OCI-LY1 (cell line): ENCODE measurements at regions not wholly inside any gene's neighbourhood (a gene's known extent, or its start where the extent isn't known, plus 50 kb on each side); places are given as distances from the start of the nearest gene placed in this dataset.

Experiments used
- H2AFZ ChIP-seq: fragments of 200-600 bp; sonication (generic), shearing (Covaris generic); 2 replicates; pipeline ENCODE4 v1.6.0; 2014; ENCODE audit warnings: antibody characterized with exemption, mild to moderate bottlenecking, low read length
- H3F3A ChIP-seq: fragments of 200-600 bp; sonication (generic), shearing (Covaris generic); 2 replicates; pipeline ENCODE4 v1.6.0; 2014; ENCODE audit warnings: mild to moderate bottlenecking, antibody characterized with exemption, low read length, moderate library complexity; ENCODE audit not compliant: insufficient read depth
- H3K27ac ChIP-seq: fragments of 200-600 bp; sonication (generic); 2 replicates; pipeline ENCODE4 v1.5.1; 2014; ENCODE audit warnings: low read length, mixed run types, mild to moderate bottlenecking, low read depth; ENCODE audit not compliant: poor library complexity, severe bottlenecking
- H3K27me3 ChIP-seq: fragments of 200-600 bp; sonication (generic); 2 replicates; pipeline ENCODE4 v1.6.0; 2014; ENCODE audit warnings: antibody characterized with exemption, mild to moderate bottlenecking, low read length, moderate library complexity; ENCODE audit not compliant: insufficient read depth
- H3K36me3 ChIP-seq: fragments of 200-600 bp; sonication (generic); 2 replicates; pipeline ENCODE4 v1.6.1; 2014; ENCODE audit warnings: mild to moderate bottlenecking, antibody characterized with exemption, low read length, moderate library complexity, mixed read lengths; ENCODE audit not compliant: insufficient read depth
- H3K4me1 ChIP-seq: fragments of 200-600 bp; sonication (generic); 2 replicates; pipeline ENCODE4 v1.5.1; 2014; ENCODE audit warnings: mild to moderate bottlenecking, low read length, moderate library complexity; ENCODE audit not compliant: insufficient read depth, severe bottlenecking
- H3K4me2 ChIP-seq: fragments of 200-600 bp; sonication (generic), shearing (Covaris generic); 2 replicates; pipeline ENCODE4 v1.6.1; 2014; ENCODE audit warnings: low read length
- H3K4me3 ChIP-seq: fragments of 200-600 bp; sonication (generic); 2 replicates; pipeline ENCODE4 v1.5.1; 2014; ENCODE audit warnings: low read length, low read depth, mild to moderate bottlenecking, mixed read lengths; ENCODE audit not compliant: poor library complexity, severe bottlenecking
- H3K79me2 ChIP-seq: fragments of 200-600 bp; shearing (Covaris generic); 2 replicates; pipeline ENCODE4 v1.6.1; 2016; ENCODE audit warnings: mixed run types, low read length, mixed read lengths; ENCODE audit not compliant: insufficient read depth
- H3K9ac ChIP-seq: fragments of 200-600 bp; sonication (generic), shearing (Covaris generic); 2 replicates; pipeline ENCODE4 v1.6.1; 2014; ENCODE audit warnings: mild to moderate bottlenecking, low read length, mixed read lengths
- H3K9me2 ChIP-seq: fragments of 200-600 bp; sonication (generic), shearing (Covaris generic); 2 replicates; pipeline ENCODE4 v1.6.1; 2014; ENCODE audit warnings: low read depth, mild to moderate bottlenecking, low read length, mixed read lengths
- H3K9me3 ChIP-seq: fragments of 200-600 bp; shearing (Covaris generic); 2 replicates; pipeline ENCODE4 v1.6.1; 2014; ENCODE audit warnings: low read length, mixed read lengths
- H4K20me1 ChIP-seq: fragments of 200-600 bp; sonication (generic), shearing (Covaris generic); 2 replicates; pipeline ENCODE4 v1.6.0; 2016; ENCODE audit warnings: mild to moderate bottlenecking, low read length; ENCODE audit not compliant: insufficient read depth
- CTCF ChIP-seq: fragments of 200-600 bp; sonication (generic), shearing (Covaris generic); IDR thresholded peaks from 2 replicates; pipeline ENCODE4 v1.5.1; 2017; ENCODE audit warnings: mild to moderate bottlenecking, antibody characterized with exemption, low read length, moderate library complexity, mixed read lengths
- EZH2 ChIP-seq: fragments of 200-600 bp; sonication (generic), shearing (Covaris generic); IDR thresholded peaks from 2 replicates; pipeline ENCODE4 v1.8.0; 2017; ENCODE audit warnings: borderline replicate concordance, mixed run types, mild to moderate bottlenecking, antibody characterized with exemption, low read length, moderate library complexity, mixed read lengths

GRCh38 chr3:120516136-120516535 is 65.3 kb upstream of the FSTL1 start:
- H3K4me3 ChIP-seq = no peak overlapping the region
- no peaks in the 10 kb centered on the region for H3F3A ChIP-seq
- no peaks in the 10 kb centered on the region for H3K36me3 ChIP-seq
- TF ChIP-seq CTCF = no peak
- TF ChIP-seq EZH2 = no peak
- no peaks in the 10 kb centered on the region for H3K27me3 ChIP-seq
- no peak overlapping the region for H3K27ac ChIP-seq
- no peaks in the 10 kb centered on the region for H3K9me3 ChIP-seq
- H3K4me1 ChIP-seq = no peaks in the 10 kb centered on the region
- H2AFZ ChIP-seq = no peak overlapping the region
- no peaks in the 10 kb centered on the region for H3K79me2 ChIP-seq
- H3K9ac ChIP-seq = no peak overlapping the region
- no peak overlapping the region for H3K4me2 ChIP-seq
- no peaks in the 10 kb centered on the region for H3K9me2 ChIP-seq
- H4K20me1 ChIP-seq = no peaks in the 10 kb centered on the region

GRCh38 chr3:120512655-120513054 is 61.9 kb upstream of the FSTL1 start:
- no peaks in the 10 kb centered on the region for H3K4me1 ChIP-seq
- H3K4me3 ChIP-seq = no peak overlapping the region
- no peaks in the 10 kb centered on the region for H3K9me2 ChIP-seq
- no peaks in the 10 kb centered on the region for H3K36me3 ChIP-seq
- H3K79me2 ChIP-seq = no peaks in the 10 kb centered on the region
- H3K9ac ChIP-seq = no peak overlapping the region
- no peaks in the 10 kb centered on the region for H3F3A ChIP-seq
- H2AFZ ChIP-seq = no peak overlapping the region
- H3K27ac ChIP-seq = no peak overlapping the region
- no peak overlapping the region for H3K4me2 ChIP-seq
- H4K20me1 ChIP-seq = no peaks in the 10 kb centered on the region
- no peaks in the 10 kb centered on the region for H3K27me3 ChIP-seq
- TF ChIP-seq CTCF (no peak), EZH2 (no peak)
- H3K9me3 ChIP-seq = peaks cover 8% of the 10 kb centered on the region; the same call in 1 of the 2 replicates

- H3K36me3 ChIP-seq = no peaks in the 10 kb centered on the region
- no peaks in the 10 kb centered on the region for H3K79me2 ChIP-seq
- H3K9ac ChIP-seq = no peak overlapping the region
- H3K27ac ChIP-seq = no peak overlapping the region
- H3K27me3 ChIP-seq = no peaks in the 10 kb centered on the region
- no peaks in the 10 kb centered on the region for H3K4me1 ChIP-seq
- no peak overlapping the region for H3K4me3 ChIP-seq
- peaks cover 8% of the 10 kb centered on the region; the same call in 1 of the 2 replicates for H3K9me3 ChIP-seq
- no peak overlapping the region for H2AFZ ChIP-seq
- TF ChIP-seq CTCF (peak; percentile 70), EZH2 (no peak)
- no peak overlapping the region; the same call in 1 of the 2 replicates for H3K4me2 ChIP-seq
- H3K9me2 ChIP-seq = no peaks in the 10 kb centered on the region
- no peaks in the 10 kb centered on the region for H3F3A ChIP-seq
- no peaks in the 10 kb centered on the region for H4K20me1 ChIP-seq
Observed at GRCh38 chr3:120506828-120507774, 56.3 kb upstream of the FSTL1 start.
